ENCODE measurements at regions not wholly inside any gene's neighbourhood (a gene's known extent, or its start where the extent isn't known, plus 50 kb on each side); places are given as distances from the start of the nearest gene placed in this dataset.
"Not testable (repeated sequence)": the region's sequence is repeated elsewhere in the genome, so short reads cannot be mapped to it uniquely, and the experiment has no call there.

DNA sequence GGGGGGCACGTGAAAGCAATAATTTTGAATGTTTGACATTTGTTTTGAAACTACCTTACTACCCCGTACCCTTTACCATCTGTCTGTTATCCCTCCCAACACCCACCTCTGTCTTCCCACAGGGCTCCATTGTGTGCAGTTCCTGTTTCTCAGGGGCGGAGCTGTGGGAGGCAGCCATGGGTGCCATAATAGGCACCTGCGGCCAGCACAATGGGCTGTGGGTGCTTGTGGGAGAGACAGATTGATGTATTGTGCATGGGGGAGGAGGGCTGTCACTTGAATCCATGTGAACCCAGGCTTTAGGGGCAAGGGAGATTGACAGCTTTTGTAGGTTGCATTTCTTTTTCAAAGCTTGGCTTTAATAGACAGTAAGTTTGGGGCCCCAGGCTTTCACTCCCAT lies 122.6 kb upstream of the CXorf66 start:
- H3K36me3 Mint-ChIP-seq (ENCODE audit: low read depth, unreplicated experiment): no peaks in the 10 kb centered on the region
- H3K27ac Mint-ChIP-seq (ENCODE audit: unreplicated experiment): no peak overlapping the region
- H3K4me3 Mint-ChIP-seq (ENCODE audit: unreplicated experiment): no peak overlapping the region
- H3K9me3 Mint-ChIP-seq (ENCODE audit: unreplicated experiment): no peaks in the 10 kb centered on the region
- H3K4me1 Mint-ChIP-seq (ENCODE audit: unreplicated experiment): no peaks in the 10 kb centered on the region
- no peak for TF ChIP-seq CTCF (IDR thresholded peaks at IDR 0.05; ENCODE audit: unreplicated experiment)
- DNase-seq (ENCODE audit: low spot score): no peak
- H3K27me3 Mint-ChIP-seq (ENCODE audit: unreplicated experiment): no peaks in the 10 kb centered on the region

DNA sequence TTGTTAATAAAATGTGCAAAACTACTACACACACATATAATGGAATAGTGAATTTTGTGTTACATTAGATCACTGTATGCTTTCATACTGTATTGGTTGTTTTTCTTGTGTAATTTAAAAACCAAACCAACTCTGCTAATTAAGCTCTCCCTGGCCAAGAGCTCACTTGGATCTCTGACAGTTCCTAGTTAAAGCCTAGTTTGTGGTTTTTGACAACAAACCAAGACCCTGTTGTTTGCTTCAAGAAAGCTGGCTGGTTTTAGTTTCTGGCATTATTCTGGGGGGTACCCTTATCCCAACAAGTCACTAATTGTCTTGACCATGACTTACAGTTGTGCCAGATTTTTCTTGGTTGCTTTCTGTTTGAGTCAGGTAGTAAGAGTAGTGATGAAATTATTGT lies 121.4 kb upstream of the CXorf66 start:
- TF ChIP-seq CTCF (IDR thresholded peaks at IDR 0.05; ENCODE audit: unreplicated experiment): no peak
- Mint-ChIP-seq H3K36me3 (ENCODE audit: low read depth, unreplicated experiment) (no peaks in the 10 kb centered on the region), H3K27me3 (ENCODE audit: unreplicated experiment) (no peaks in the 10 kb centered on the region), H3K4me3 (ENCODE audit: unreplicated experiment) (no peak overlapping the region), H3K27ac (ENCODE audit: unreplicated experiment) (no peak overlapping the region), H3K4me1 (ENCODE audit: unreplicated experiment) (no peaks in the 10 kb centered on the region), H3K9me3 (ENCODE audit: unreplicated experiment) (no peaks in the 10 kb centered on the region)
- DNase-seq (ENCODE audit: low spot score): no peak

- H3K4me1 Mint-ChIP-seq (ENCODE audit: unreplicated experiment); DNase-seq (ENCODE audit: low spot score); H3K27ac Mint-ChIP-seq (ENCODE audit: unreplicated experiment); H3K9me3 Mint-ChIP-seq (ENCODE audit: unreplicated experiment); H3K4me3 Mint-ChIP-seq (ENCODE audit: unreplicated experiment); H3K36me3 Mint-ChIP-seq (ENCODE audit: low read depth, unreplicated experiment); H3K27me3 Mint-ChIP-seq (ENCODE audit: unreplicated experiment): not testable (repeated sequence)
Observed at GRCh38 chrX:140074851-140075250, 109.5 kb upstream of the CXorf66 start.

- TF ChIP-seq CTCF (IDR thresholded peaks at IDR 0.05; ENCODE audit: unreplicated experiment): no peak
- no peak overlapping the region for H3K27ac Mint-ChIP-seq (ENCODE audit: unreplicated experiment)
- no peaks in the 10 kb centered on the region for H3K4me1 Mint-ChIP-seq (ENCODE audit: unreplicated experiment)
- no peaks in the 10 kb centered on the region for H3K36me3 Mint-ChIP-seq (ENCODE audit: low read depth, unreplicated experiment)
- no peaks in the 10 kb centered on the region for H3K9me3 Mint-ChIP-seq (ENCODE audit: unreplicated experiment)
- H3K4me3 Mint-ChIP-seq (ENCODE audit: unreplicated experiment): no peak overlapping the region
- DNase-seq (ENCODE audit: low spot score): no peak
- H3K27me3 Mint-ChIP-seq (ENCODE audit: unreplicated experiment): peaks cover 2% of the 10 kb centered on the region
Observed at GRCh38 chrX:140071037-140071436, 105.7 kb upstream of the CXorf66 start.

- no peak overlapping the region for H3K27ac Mint-ChIP-seq (ENCODE audit: unreplicated experiment)
- no peaks in the 10 kb centered on the region for H3K9me3 Mint-ChIP-seq (ENCODE audit: unreplicated experiment)
- H3K4me1 Mint-ChIP-seq (ENCODE audit: unreplicated experiment): no peaks in the 10 kb centered on the region
- TF ChIP-seq CTCF (IDR thresholded peaks at IDR 0.05; ENCODE audit: unreplicated experiment): no peak
- DNase-seq (ENCODE audit: low spot score): no peak
- H3K4me3 Mint-ChIP-seq (ENCODE audit: unreplicated experiment): no peak overlapping the region
- H3K27me3 Mint-ChIP-seq (ENCODE audit: unreplicated experiment): peaks cover 4% of the 10 kb centered on the region
- no peaks in the 10 kb centered on the region for H3K36me3 Mint-ChIP-seq (ENCODE audit: low read depth, unreplicated experiment)
Observed at GRCh38 chrX:140065961-140066662, 100.8 kb upstream of the CXorf66 start.
